HFFc6 (cell line): ENCODE measurements at regions not wholly inside any gene's neighbourhood (a gene's known extent, or its start where the extent isn't known, plus 50 kb on each side); places are given as distances from the start of the nearest gene placed in this dataset.

Experiments
- DNase-seq: peaks from one replicate; pipeline ENCODE4 v3.0.0-alpha.2; 2018
- H3K27ac Mint-ChIP-seq: 2 replicates; pipeline ENCODE4 v1.8.0; 2020; ENCODE audit warnings: mild to moderate bottlenecking, mixed read lengths
- H3K27me3 Mint-ChIP-seq: 2 replicates; pipeline ENCODE4 v1.8.0; 2021; ENCODE audit warnings: mild to moderate bottlenecking, moderate library complexity, mixed read lengths; ENCODE audit not compliant: insufficient read depth
- H3K36me3 Mint-ChIP-seq: 2 replicates; pipeline ENCODE4 v1.8.0; 2021; ENCODE audit warnings: low read depth, mixed read lengths
- H3K4me1 Mint-ChIP-seq: 2 replicates; pipeline ENCODE4 v1.8.0; 2020; ENCODE audit warnings: low read depth, mixed read lengths
- H3K4me3 Mint-ChIP-seq: 2 replicates; pipeline ENCODE4 v1.8.0; 2020; ENCODE audit warnings: mild to moderate bottlenecking, moderate library complexity, mixed read lengths
- H3K9me3 Mint-ChIP-seq: 2 replicates; pipeline ENCODE4 v1.8.0; 2020; ENCODE audit warnings: mild to moderate bottlenecking, mixed read lengths
- CTCF ChIP-seq: fragments of 200-600 bp; sonication (generic); IDR thresholded peaks from 2 replicates; pipeline ENCODE4 v1.5.0; 2021; ENCODE audit warnings: antibody characterized with exemption, mild to moderate bottlenecking

- H3K4me3 Mint-ChIP-seq, result no peak overlapping the region
These were observed 104.8 kb upstream of the ZNF32 start for GRCh38 chr10:43753397-43754061.

GRCh38 chr10:43752682-43753081 lies 104.0 kb upstream of the ZNF32 start:
- Mint-ChIP-seq H3K4me1 (no peaks in the 10 kb centered on the region), H3K4me3 (no peak overlapping the region), H3K36me3 (no peaks in the 10 kb centered on the region), H3K9me3 (no peaks in the 10 kb centered on the region), H3K27me3 (peaks cover 1% of the 10 kb centered on the region), H3K27ac (no peak overlapping the region)
- no peak for TF ChIP-seq CTCF
- no peak for DNase-seq

More at GRCh38 chr10:43753397-43754061, 104.8 kb upstream of the ZNF32 start:
- H3K36me3 Mint-ChIP-seq, result no peaks in the 10 kb centered on the region
- no peaks in the 10 kb centered on the region for H3K9me3 Mint-ChIP-seq
- peaks cover 1% of the 10 kb centered on the region for H3K27me3 Mint-ChIP-seq
- TF ChIP-seq CTCF, result no peak
- no peaks in the 10 kb centered on the region for H3K4me1 Mint-ChIP-seq
- no peak for DNase-seq
- no peak overlapping the region for H3K27ac Mint-ChIP-seq

GRCh38 chr10:43751646-43752045 lies 103.0 kb upstream of the ZNF32 start:
- DNase-seq, result no peak
- H3K27ac Mint-ChIP-seq, result no peak overlapping the region
- H3K9me3 Mint-ChIP-seq, result no peaks in the 10 kb centered on the region
- H3K36me3 Mint-ChIP-seq, result no peaks in the 10 kb centered on the region
- no peaks in the 10 kb centered on the region for H3K4me1 Mint-ChIP-seq
- no peak for TF ChIP-seq CTCF
- H3K27me3 Mint-ChIP-seq, result peaks cover 1% of the 10 kb centered on the region
- H3K4me3 Mint-ChIP-seq, result no peak overlapping the region

GRCh38 chr10:43749940-43750552 lies 101.4 kb upstream of the ZNF32 start:
- H3K9me3 Mint-ChIP-seq, result no peaks in the 10 kb centered on the region
- TF ChIP-seq CTCF, result no peak
- H3K36me3 Mint-ChIP-seq, result no peaks in the 10 kb centered on the region
- no peaks in the 10 kb centered on the region for H3K4me1 Mint-ChIP-seq
- no peak for DNase-seq
- H3K4me3 Mint-ChIP-seq, result no peak overlapping the region
- no peak overlapping the region for H3K27ac Mint-ChIP-seq
- peaks cover 1% of the 10 kb centered on the region for H3K27me3 Mint-ChIP-seq

- H3K27me3 Mint-ChIP-seq, result peaks cover 1% of the 10 kb centered on the region; the same call in 1 of the 2 replicates
- DNase-seq, result no peak
- no peaks in the 10 kb centered on the region for H3K36me3 Mint-ChIP-seq
- H3K4me3 Mint-ChIP-seq, result no peak overlapping the region
- TF ChIP-seq CTCF, result no peak
- no peaks in the 10 kb centered on the region for H3K4me1 Mint-ChIP-seq
- H3K9me3 Mint-ChIP-seq, result no peaks in the 10 kb centered on the region
- H3K27ac Mint-ChIP-seq, result no peak overlapping the region
These were observed 100.5 kb upstream of the ZNF32 start for GRCh38 chr10:43749145-43749576.
